ENCODE measurements at regions not wholly inside any gene's neighbourhood (a gene's known extent, or its start where the extent isn't known, plus 50 kb on each side); places are given as distances from the start of the nearest gene placed in this dataset.

DNA sequence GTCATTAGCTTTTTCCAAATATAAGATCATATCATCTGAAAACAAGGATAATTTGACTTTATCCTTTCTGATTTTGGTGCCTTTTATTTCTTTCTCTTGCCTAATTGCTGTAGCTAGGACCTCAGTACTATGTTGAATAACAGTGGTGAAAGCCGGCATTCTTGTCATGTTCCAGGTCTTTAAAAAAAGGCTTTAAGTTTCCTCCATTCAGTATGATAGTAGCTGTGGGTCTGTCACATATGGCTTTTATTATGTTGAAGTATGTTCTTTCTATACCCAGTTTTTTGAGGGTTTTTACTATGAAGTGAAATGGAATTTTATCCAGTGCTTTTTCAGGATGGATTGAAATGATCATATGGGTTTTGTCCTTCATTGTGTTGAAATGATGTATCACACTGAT is 115.8 kb downstream of the DUSP10 start:
- H4K20me1 ChIP-seq (ENCODE audit: insufficient read depth, low read length): no peaks in the 10 kb centered on the region
- ChIA-PET POLR2A (no interaction called here), CTCF (ENCODE audit: low intra/inter-chr PET ratio, low total read pairs) (no interaction called here)
- intact Hi-C loops (cut with micrococcal nuclease; ENCODE audit: unreplicated experiment): no loop called here
- no peak overlapping the region for H3K4me2 ChIP-seq (ENCODE audit: low read depth, low read length)
- 100% methylated on average over 1 of the region's 1 CpG for WGBS (ENCODE audit: low lambda C conversion rate)
- no peaks in the 10 kb centered on the region for H3K27me3 ChIP-seq (ENCODE audit: control insufficient read depth in 1 of 2, insufficient read depth in 2 of 2, low read length in 2 of 2)
- H3K9ac ChIP-seq (ENCODE audit: insufficient read depth, low read depth, low read length): no peak overlapping the region
- TF ChIP-seq, protein P1, sequence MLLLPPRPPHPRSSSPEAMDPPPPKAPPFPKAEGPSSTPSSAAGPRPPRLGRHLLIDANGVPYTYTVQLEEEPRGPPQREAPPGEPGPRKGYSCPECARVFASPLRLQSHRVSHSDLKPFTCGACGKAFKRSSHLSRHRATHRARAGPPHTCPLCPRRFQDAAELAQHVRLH (CRISPR knock-in tag; IDR thresholded peaks at IDR 0.05; ENCODE audit: borderline replicate concordance, low read depth): no peak
- TF ChIP-seq TGIF2 (CRISPR knock-in tag; IDR thresholded peaks at IDR 0.05): no peak
- TF ChIP-seq ZNF12 (CRISPR knock-in tag; IDR thresholded peaks at IDR 0.05): no peak
- TF ChIP-seq, protein P2, sequence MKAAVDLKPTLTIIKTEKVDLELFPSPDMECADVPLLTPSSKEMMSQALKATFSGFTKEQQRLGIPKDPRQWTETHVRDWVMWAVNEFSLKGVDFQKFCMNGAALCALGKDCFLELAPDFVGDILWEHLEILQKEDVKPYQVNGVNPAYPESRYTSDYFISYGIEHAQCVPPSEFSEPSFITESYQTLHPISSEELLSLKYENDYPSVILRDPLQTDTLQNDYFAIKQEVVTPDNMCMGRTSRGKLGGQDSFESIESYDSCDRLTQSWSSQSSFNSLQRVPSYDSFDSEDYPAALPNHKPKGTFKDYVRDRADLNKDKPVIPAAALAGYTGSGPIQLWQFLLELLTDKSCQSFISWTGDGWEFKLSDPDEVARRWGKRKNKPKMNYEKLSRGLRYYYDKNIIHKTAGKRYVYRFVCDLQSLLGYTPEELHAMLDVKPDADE (CRISPR knock-in tag; IDR thresholded peaks at IDR 0.05): no peak
- TF ChIP-seq, protein P3, sequence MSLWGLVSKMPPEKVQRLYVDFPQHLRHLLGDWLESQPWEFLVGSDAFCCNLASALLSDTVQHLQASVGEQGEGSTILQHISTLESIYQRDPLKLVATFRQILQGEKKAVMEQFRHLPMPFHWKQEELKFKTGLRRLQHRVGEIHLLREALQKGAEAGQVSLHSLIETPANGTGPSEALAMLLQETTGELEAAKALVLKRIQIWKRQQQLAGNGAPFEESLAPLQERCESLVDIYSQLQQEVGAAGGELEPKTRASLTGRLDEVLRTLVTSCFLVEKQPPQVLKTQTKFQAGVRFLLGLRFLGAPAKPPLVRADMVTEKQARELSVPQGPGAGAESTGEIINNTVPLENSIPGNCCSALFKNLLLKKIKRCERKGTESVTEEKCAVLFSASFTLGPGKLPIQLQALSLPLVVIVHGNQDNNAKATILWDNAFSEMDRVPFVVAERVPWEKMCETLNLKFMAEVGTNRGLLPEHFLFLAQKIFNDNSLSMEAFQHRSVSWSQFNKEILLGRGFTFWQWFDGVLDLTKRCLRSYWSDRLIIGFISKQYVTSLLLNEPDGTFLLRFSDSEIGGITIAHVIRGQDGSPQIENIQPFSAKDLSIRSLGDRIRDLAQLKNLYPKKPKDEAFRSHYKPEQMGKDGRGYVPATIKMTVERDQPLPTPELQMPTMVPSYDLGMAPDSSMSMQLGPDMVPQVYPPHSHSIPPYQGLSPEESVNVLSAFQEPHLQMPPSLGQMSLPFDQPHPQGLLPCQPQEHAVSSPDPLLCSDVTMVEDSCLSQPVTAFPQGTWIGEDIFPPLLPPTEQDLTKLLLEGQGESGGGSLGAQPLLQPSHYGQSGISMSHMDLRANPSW (CRISPR knock-in tag; IDR thresholded peaks at IDR 0.05; ENCODE audit: borderline replicate concordance): no peak
- no peak for TF ChIP-seq ZNF773 (CRISPR knock-in tag; IDR thresholded peaks at IDR 0.05; ENCODE audit: borderline replicate concordance)
- TF ChIP-seq ARID2 (CRISPR knock-in tag; IDR thresholded peaks at IDR 0.05; ENCODE audit: borderline replicate concordance): no peak
- TF ChIP-seq NR2C2 (CRISPR knock-in tag; IDR thresholded peaks at IDR 0.05; ENCODE audit: borderline replicate concordance): no peak
- no peak for TF ChIP-seq SUZ12 (IDR thresholded peaks at IDR 0.05; ENCODE audit: low read depth, low read length)
- no peak for TF ChIP-seq NFATC3 (CRISPR knock-in tag; IDR thresholded peaks at IDR 0.05)
- no peak for TF ChIP-seq ZFP90 (CRISPR knock-in tag; IDR thresholded peaks at IDR 0.05; ENCODE audit: borderline replicate concordance)
- TF ChIP-seq KDM3A (CRISPR knock-in tag; IDR thresholded peaks at IDR 0.05; ENCODE audit: low read depth): no peak
- TF ChIP-seq MATR3 (CRISPR knock-in tag; IDR thresholded peaks at IDR 0.05): no peak
- TF ChIP-seq ZNF235 (CRISPR knock-in tag; IDR thresholded peaks at IDR 0.05; ENCODE audit: borderline replicate concordance): no peak
- TF ChIP-seq MTF1 (CRISPR knock-in tag; IDR thresholded peaks at IDR 0.05): no peak
- no peaks in the 10 kb centered on the region for H3K4me1 ChIP-seq (ENCODE audit: insufficient read depth, low read length)
- H3K4me3 ChIP-seq (replicated peaks in 1 of 3; ENCODE audit: insufficient read depth in 1 of 3, low read depth in 2 of 3, low read length in 3 of 3): no peak overlapping the region
- ATAC-seq: no peak
- H3K36me3 ChIP-seq (replicated peaks in 1 of 2; ENCODE audit: control insufficient read depth in 1 of 2, insufficient read depth in 2 of 2, low read length in 2 of 2): no peaks in the 10 kb centered on the region
- no peaks in the 10 kb centered on the region for H3K79me2 ChIP-seq (ENCODE audit: insufficient read depth, low read length)
- no peak for DNase-seq (ENCODE audit: low spot score)
- FAIRE-seq: no peak
- H2AFZ ChIP-seq (ENCODE audit: low read length): no peak overlapping the region
- BruUV-seq (replicated peaks): no TSS peak
- no peak overlapping the region for H3K27ac ChIP-seq (ENCODE audit: extremely low read length, insufficient read depth, low read length)
- H3K9me3 ChIP-seq (ENCODE audit: low read length): no peaks in the 10 kb centered on the region
- in situ Hi-C loops (cut with HindIII; ENCODE audit: extremely low pct_ligation_motif_present, low pct_unique_long_range_greater_than_20kb): no loop called here

Measured in HepG2 (cell line).